Naive thymus-derived CD4-positive, alpha-beta T cell (primary cell): ENCODE measurements at regions not wholly inside any gene's neighbourhood (a gene's known extent, or its start where the extent isn't known, plus 50 kb on each side); places are given as distances from the start of the nearest gene placed in this dataset.
"Not testable (repeated sequence)": the region's sequence is repeated elsewhere in the genome, so short reads cannot be mapped to it uniquely, and the experiment has no call there.

Experiments
- ATAC-seq: fragments of 150-1000 bp; cut with Tn5 transposase; 2 replicates; pipeline ENCODE4 v1.10.0; 2021; ENCODE audit warnings: mild to moderate bottlenecking, moderate library complexity
- CTCF ChIA-PET: fragments of 350-600 bp; sonication (Branson Sonifier 250); formaldehyde crosslinking; loops from one replicate; lab custom pipeline; 2021; ENCODE audit warnings: antibody characterized with exemption; lab: Charles Lee
- POLR2A ChIA-PET: fragments of 350-600 bp; sonication (Branson Sonifier 250); formaldehyde crosslinking; loops from one replicate; lab custom pipeline; 2021; ENCODE audit warnings: antibody characterized with exemption, inconsistent platforms; lab: Charles Lee
- DNase-seq, 9 donors: peaks; one replicate each; pipeline versions ENCODE4 v3.0.0 to v3.0.0-alpha.2; 2020 to 2022; ENCODE audit warnings: mixed read lengths in 1 of 9
- H3K27ac ChIP-seq: one replicate; pipeline ENCODE4 v1.7.0; 2013; ENCODE audit warnings: mild to moderate bottlenecking, low read depth, low read length, moderate library complexity
- H3K27me3 ChIP-seq, 2 donors: one replicate each; pipeline ENCODE4 v1.7.0; 2013; ENCODE audit warnings: low read length in 2 of 2, mild to moderate bottlenecking in 2 of 2, moderate library complexity in 2 of 2; ENCODE audit not compliant: control insufficient read depth in 2 of 2, insufficient read depth in 2 of 2
- H3K36me3 ChIP-seq, 3 experiments: 1 replicate in 2 of 3; 2 replicates in 1 of 3; pipeline ENCODE4 v1.7.0; 2013; ENCODE audit warnings: low read length in 3 of 3, mild to moderate bottlenecking in 3 of 3, moderate library complexity in 1 of 3; ENCODE audit not compliant: insufficient read depth in 3 of 3, control insufficient read depth in 2 of 3
- H3K4me1 ChIP-seq, 2 donors: one replicate each; pipeline ENCODE4 v1.7.0; 2013; ENCODE audit warnings: low read length in 2 of 2, mild to moderate bottlenecking in 2 of 2, moderate library complexity in 1 of 2; ENCODE audit not compliant: control insufficient read depth in 2 of 2, insufficient read depth in 2 of 2
- H3K4me3 ChIP-seq: 2 replicates; pipeline ENCODE4 v1.7.0; 2013; ENCODE audit warnings: mild to moderate bottlenecking, low read length
- H3K9me3 ChIP-seq, 3 experiments: 1 replicate in 2 of 3; 2 replicates in 1 of 3; pipeline ENCODE4 v1.7.0; 2013; ENCODE audit warnings: low read length in 3 of 3; ENCODE audit not compliant: control insufficient read depth in 2 of 3
- H3K27ac Mint-ChIP-seq, 9 donors: one replicate each; pipeline ENCODE4 v1.8.0; 2020 to 2022; ENCODE audit warnings: mixed read lengths in 9 of 9, mild to moderate bottlenecking in 8 of 9, moderate library complexity in 5 of 9, inconsistent platforms in 2 of 9
- H3K27me3 Mint-ChIP-seq, 5 donors: one replicate each; pipeline ENCODE4 v1.8.0; 2021 to 2022; ENCODE audit warnings: mixed read lengths in 5 of 5, mild to moderate bottlenecking in 1 of 5
- H3K36me3 Mint-ChIP-seq, 5 donors: one replicate each; pipeline ENCODE4 v1.8.0; 2020 to 2022; ENCODE audit warnings: mixed read lengths in 5 of 5, mild to moderate bottlenecking in 3 of 5, inconsistent platforms in 1 of 5
- H3K4me1 Mint-ChIP-seq, 7 donors: one replicate each; pipeline ENCODE4 v1.8.0; 2020 to 2022; ENCODE audit warnings: mixed read lengths in 7 of 7, mild to moderate bottlenecking in 3 of 7, inconsistent platforms in 1 of 7
- H3K4me3 Mint-ChIP-seq, 10 donors: one replicate each; pipeline ENCODE4 v1.8.0; 2020 to 2022; ENCODE audit warnings: mild to moderate bottlenecking in 10 of 10, mixed read lengths in 10 of 10, moderate library complexity in 6 of 10, inconsistent platforms in 2 of 10
- H3K9me3 Mint-ChIP-seq, 11 donors: one replicate each; pipeline ENCODE4 v1.8.0; 2020 to 2022; ENCODE audit warnings: mixed read lengths in 11 of 11, mild to moderate bottlenecking in 4 of 11, inconsistent platforms in 1 of 11, moderate library complexity in 1 of 11
- intact Hi-C, 2 donors: fragments of 100-400 bp; cut with micrococcal nuclease; formaldehyde crosslinking; loops; one replicate each; pipeline ENCODE4 v1.15.1; 2023

- POLR2A ChIA-PET, H3K4me3 ChIP-seq, ATAC-seq, H3K9me3 ChIP-seq, DNase-seq, CTCF ChIA-PET, H3K36me3 ChIP-seq, H3K9me3 Mint-ChIP-seq, H3K4me1 ChIP-seq, H3K4me3 Mint-ChIP-seq, intact Hi-C loops, H3K27me3 ChIP-seq, H3K27ac Mint-ChIP-seq, H3K27ac ChIP-seq, H3K36me3 Mint-ChIP-seq, H3K4me1 Mint-ChIP-seq: not testable (repeated sequence)
- H3K27me3 Mint-ChIP-seq, result peaks cover 0 to 22% (median 4%) of the 10 kb centered on the region in 5 donors
These were observed 321.4 kb downstream of the CACNA1B start for GRCh38 chr9:138198963-138199362.

GRCh38 chr9:138199917-138200316 lies 322.3 kb downstream of the CACNA1B start:
- H3K36me3 Mint-ChIP-seq, H3K27ac ChIP-seq, H3K9me3 ChIP-seq, H3K36me3 ChIP-seq, DNase-seq, intact Hi-C loops, H3K4me3 Mint-ChIP-seq, H3K4me3 ChIP-seq, H3K4me1 ChIP-seq, H3K9me3 Mint-ChIP-seq, H3K4me1 Mint-ChIP-seq, H3K27ac Mint-ChIP-seq, POLR2A ChIA-PET, H3K27me3 ChIP-seq, ATAC-seq, CTCF ChIA-PET: not testable (repeated sequence)
- H3K27me3 Mint-ChIP-seq, result peaks cover 0 to 22% (median 4%) of the 10 kb centered on the region in 5 donors

- H3K9me3 Mint-ChIP-seq, H3K4me3 Mint-ChIP-seq, POLR2A ChIA-PET, H3K36me3 Mint-ChIP-seq, H3K4me1 ChIP-seq, H3K4me1 Mint-ChIP-seq, H3K27ac ChIP-seq, CTCF ChIA-PET, intact Hi-C loops, DNase-seq, H3K27ac Mint-ChIP-seq, H3K36me3 ChIP-seq, H3K27me3 ChIP-seq, H3K4me3 ChIP-seq, ATAC-seq, H3K9me3 ChIP-seq: not testable (repeated sequence)
- H3K27me3 Mint-ChIP-seq, result peaks cover 0 to 22% (median 4%) of the 10 kb centered on the region in 5 donors
These were observed 323.0 kb downstream of the CACNA1B start for GRCh38 chr9:138200481-138201142.

GRCh38 chr9:138201167-138201889 lies 323.7 kb downstream of the CACNA1B start:
- H3K9me3 ChIP-seq, H3K27ac ChIP-seq, H3K4me1 Mint-ChIP-seq, intact Hi-C loops, H3K27me3 ChIP-seq, H3K36me3 Mint-ChIP-seq, H3K4me3 ChIP-seq, CTCF ChIA-PET, H3K4me3 Mint-ChIP-seq, DNase-seq, ATAC-seq, H3K4me1 ChIP-seq, H3K27ac Mint-ChIP-seq, POLR2A ChIA-PET, H3K36me3 ChIP-seq, H3K9me3 Mint-ChIP-seq: not testable (repeated sequence)
- peaks cover 0 to 22% (median 4%) of the 10 kb centered on the region in 5 donors for H3K27me3 Mint-ChIP-seq

GRCh38 chr9:138202043-138202442 lies 324.5 kb downstream of the CACNA1B start:
- H3K4me3 ChIP-seq, H3K4me1 Mint-ChIP-seq, H3K27ac Mint-ChIP-seq, intact Hi-C loops, H3K36me3 Mint-ChIP-seq, DNase-seq, POLR2A ChIA-PET, H3K9me3 Mint-ChIP-seq, H3K4me3 Mint-ChIP-seq, H3K27ac ChIP-seq, H3K9me3 ChIP-seq, ATAC-seq, CTCF ChIA-PET, H3K27me3 ChIP-seq, H3K4me1 ChIP-seq, H3K36me3 ChIP-seq: not testable (repeated sequence)
- peaks cover 0 to 22% (median 4%) of the 10 kb centered on the region in 5 donors for H3K27me3 Mint-ChIP-seq

- H3K4me1 ChIP-seq, H3K4me1 Mint-ChIP-seq, H3K9me3 Mint-ChIP-seq, CTCF ChIA-PET, intact Hi-C loops, H3K27ac ChIP-seq, POLR2A ChIA-PET, DNase-seq, H3K36me3 ChIP-seq, ATAC-seq, H3K4me3 ChIP-seq, H3K27ac Mint-ChIP-seq, H3K36me3 Mint-ChIP-seq, H3K9me3 ChIP-seq, H3K27me3 ChIP-seq, H3K4me3 Mint-ChIP-seq: not testable (repeated sequence)
- peaks cover 0 to 15% (median 4%) of the 10 kb centered on the region in 5 donors for H3K27me3 Mint-ChIP-seq
These were observed 325.7 kb downstream of the CACNA1B start for GRCh38 chr9:138203304-138203703.

GRCh38 chr9:138203872-138204271 lies 326.3 kb downstream of the CACNA1B start:
- H3K36me3 Mint-ChIP-seq, POLR2A ChIA-PET, H3K27ac ChIP-seq, H3K4me3 Mint-ChIP-seq, H3K9me3 ChIP-seq, H3K4me1 ChIP-seq, H3K27me3 Mint-ChIP-seq, H3K27ac Mint-ChIP-seq, intact Hi-C loops, H3K4me3 ChIP-seq, DNase-seq, CTCF ChIA-PET, H3K36me3 ChIP-seq, H3K27me3 ChIP-seq, ATAC-seq, H3K4me1 Mint-ChIP-seq, H3K9me3 Mint-ChIP-seq: not testable (repeated sequence)
